Heart left ventricle (tissue), 16 donors: ENCODE measurements at regions not wholly inside any gene's neighbourhood (a gene's known extent, or its start where the extent isn't known, plus 50 kb on each side); places are given as distances from the start of the nearest gene placed in this dataset.

Experiments used
- ATAC-seq, 4 donors: fragments of 200-7000 bp; cut with Tn5 transposase; one replicate each; pipeline ENCODE4 v1.9.1; 2020 to 2022; ENCODE audit warnings: moderate library complexity in 4 of 4, mild to moderate bottlenecking in 3 of 4, moderate number of reproducible peaks in 1 of 4
- DNase-seq, 5 donors: peaks; one replicate each; pipeline ENCODE4 v3.0.0-alpha.2; 2020
- H3K27ac ChIP-seq, 12 donors: fragments of 200-600 bp; sonication (generic) in 4 of 12; one replicate each; pipeline versions ENCODE4 v1.5.0 to v1.8.0; 2016 to 2022; ENCODE audit warnings: mild to moderate bottlenecking in 2 of 12
- H3K27me3 ChIP-seq, 9 donors: fragments of 200-600 bp; sonication (generic) in 2 of 9; one replicate each; pipeline versions ENCODE4 v1.5.1 to v1.8.0; 2016 to 2022; ENCODE audit warnings: mild to moderate bottlenecking in 3 of 9
- H3K36me3 ChIP-seq, 9 donors: fragments of 200-600 bp; sonication (generic) in 2 of 9; one replicate each; pipeline versions ENCODE4 v1.5.0 to v1.8.0; 2018 to 2022; ENCODE audit warnings: mild to moderate bottlenecking in 2 of 9
- H3K4me1 ChIP-seq, 12 donors: fragments of 200-600 bp; sonication (generic) in 4 of 12; one replicate each; pipeline versions ENCODE4 v1.5.0 to v1.8.0; 2016 to 2022; ENCODE audit warnings: mild to moderate bottlenecking in 3 of 12
- H3K4me3 ChIP-seq, 12 donors: fragments of 200-600 bp; sonication (generic) in 4 of 12; one replicate each; pipeline versions ENCODE4 v1.5.0 to v1.8.0; 2017 to 2022; ENCODE audit warnings: mild to moderate bottlenecking in 9 of 12, moderate library complexity in 4 of 12
- H3K9me3 ChIP-seq, 12 donors: fragments of 200-600 bp; sonication (generic) in 4 of 12; one replicate each; pipeline versions ENCODE4 v1.5.0 to v1.8.0; 2016 to 2022; ENCODE audit warnings: mild to moderate bottlenecking in 1 of 12
- POLR2A ChIP-seq, 2 donors: fragments of 450-650 bp; IDR thresholded peaks; one replicate each; pipeline ENCODE4 v1.6.1; 2017; ENCODE audit warnings: antibody characterized with exemption in 2 of 2, mild to moderate bottlenecking in 2 of 2, moderate library complexity in 2 of 2
- WGBS, 4 donors: extraction: QIAGEN DNeasy Blood & Tissue Kit in 2 of 4; methylation state at CpG; one replicate each; pipeline versions ENCODE4 v1.1.5 to v1.1.7; 2013 to 2018; 5-methylcytosine and 5-hydroxymethylcytosine counted together
- intact Hi-C, 10 donors: fragments of 100-400 bp; cut with DNase I; formaldehyde crosslinking; loops; one replicate each; pipeline versions ENCODE4 v1.11.1 to v1.14.2; 2022
- TF ChIP-seq, protein P1 (sequence below), 12 donors: fragments of 200-600 bp; sonication (generic) in 4 of 12; IDR thresholded peaks; one replicate each; pipeline versions ENCODE4 v1.5.0 to v1.8.0; 2018 to 2022; ENCODE audit warnings: antibody characterized with exemption in 12 of 12, mild to moderate bottlenecking in 5 of 12
- donor health status: ischemic (EF 13 %, LVEDD 7.1; RV severe dilation, severe dysfunction).
- donor health status: healthy with polysubstance abuse.
- donor health status: DM: no; HTN: yes; CAD: no.
- donor health status: DM: no; HTN: no; CAD: no.
- donor health status: ischemic (EF 25% LVEDD 6.9; RV normal size, moderate dysfunction).
- donor health status: ischemic (EF 25% LVEDD 5.7; RV mildly dilated, moderate dysfunction).
- donor health status: healthy.
- donor health status: DM: yes; HTN: yes; CAD: no.
- donor health status: ischemic (EF 35%, LVEDD 5.7; RV mildly dilated, moderate dysfunction).
- donor health status: nonischemic (EF 11% LVEDD 7.7; RV severe dilation, severe dysfunction).
- donor health status: DM: yes; HTN: yes; CAD: no.
- donor health status: PGD.
- donor health status: ischemic (EF 29% LVEDD 5.4; RV normal size, mild dysfunction).
- donor health status: nonischemic (EF 23%, LVEDD 6.1; RV moderate dilation, normal function).

DNA sequence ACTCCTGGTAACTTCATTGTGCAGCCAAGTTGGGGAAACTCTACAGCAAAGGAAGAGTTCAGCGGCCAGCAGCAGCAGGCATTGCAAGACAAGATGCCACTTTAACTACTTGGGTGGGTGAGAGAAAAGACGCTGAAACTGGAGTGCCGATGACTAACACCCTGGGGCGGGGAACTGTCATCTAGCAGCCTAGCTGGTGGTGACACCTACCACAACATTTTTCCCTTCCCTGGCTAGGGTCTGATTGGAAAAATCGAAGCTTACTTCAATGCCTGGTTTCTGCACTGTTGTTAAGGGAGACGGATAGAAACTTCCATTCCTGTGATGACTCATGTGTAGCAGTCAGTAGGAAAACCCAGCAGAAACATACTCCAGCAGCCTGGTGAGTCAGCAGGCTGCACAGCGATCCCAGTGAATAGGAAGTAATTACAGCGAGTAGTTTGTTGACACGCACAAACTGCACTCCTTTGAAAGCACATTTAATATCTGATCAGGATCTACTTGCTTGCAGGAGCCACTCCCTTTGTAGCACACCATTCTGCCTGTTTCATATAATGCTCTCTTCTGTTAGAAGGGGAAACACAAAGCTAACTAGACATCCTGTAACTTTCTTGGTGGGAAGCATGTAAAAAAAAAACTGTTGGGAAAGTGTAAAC, 62.1 kb upstream of the MAPRE2 start:
- no peaks in the 10 kb centered on the region for H3K9me3 ChIP-seq
- peak; percentile 44 to 91 (median 86) for ATAC-seq
- peak overlapping the region in 11 of 12 donors; percentile 2 to 75 (median 50) for H3K27ac ChIP-seq
- WGBS, 4 donors, result 0 to 1% (median 0%) methylated on average over 9 of the region's 9 CpGs
- intact Hi-C loops, result loop anchor here in 2 of 10 donors (5.0 to 10.0 kb wide), 2 partner anchors 94 to 97 kb away; no protein-coding TSS in a partner anchor
- H3K4me3 ChIP-seq, result peak overlapping the region; percentile 68 to 95 (median 88)
- no peaks in the 10 kb centered on the region for H3K36me3 ChIP-seq
- H3K27me3 ChIP-seq, result no peaks in the 10 kb centered on the region
- H3K4me1 ChIP-seq, result peaks cover 0 to 31% (median 13%) of the 10 kb centered on the region in 12 donors
- TF ChIP-seq, protein P1, sequence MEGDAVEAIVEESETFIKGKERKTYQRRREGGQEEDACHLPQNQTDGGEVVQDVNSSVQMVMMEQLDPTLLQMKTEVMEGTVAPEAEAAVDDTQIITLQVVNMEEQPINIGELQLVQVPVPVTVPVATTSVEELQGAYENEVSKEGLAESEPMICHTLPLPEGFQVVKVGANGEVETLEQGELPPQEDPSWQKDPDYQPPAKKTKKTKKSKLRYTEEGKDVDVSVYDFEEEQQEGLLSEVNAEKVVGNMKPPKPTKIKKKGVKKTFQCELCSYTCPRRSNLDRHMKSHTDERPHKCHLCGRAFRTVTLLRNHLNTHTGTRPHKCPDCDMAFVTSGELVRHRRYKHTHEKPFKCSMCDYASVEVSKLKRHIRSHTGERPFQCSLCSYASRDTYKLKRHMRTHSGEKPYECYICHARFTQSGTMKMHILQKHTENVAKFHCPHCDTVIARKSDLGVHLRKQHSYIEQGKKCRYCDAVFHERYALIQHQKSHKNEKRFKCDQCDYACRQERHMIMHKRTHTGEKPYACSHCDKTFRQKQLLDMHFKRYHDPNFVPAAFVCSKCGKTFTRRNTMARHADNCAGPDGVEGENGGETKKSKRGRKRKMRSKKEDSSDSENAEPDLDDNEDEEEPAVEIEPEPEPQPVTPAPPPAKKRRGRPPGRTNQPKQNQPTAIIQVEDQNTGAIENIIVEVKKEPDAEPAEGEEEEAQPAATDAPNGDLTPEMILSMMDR (IDR thresholded peaks at IDR 0.05), result no peak
- TF ChIP-seq POLR2A (IDR thresholded peaks at IDR 0.05), result no peak
- peak in 4 of 5 donors; percentile 39 to 70 (median 64) for DNase-seq

DNA sequence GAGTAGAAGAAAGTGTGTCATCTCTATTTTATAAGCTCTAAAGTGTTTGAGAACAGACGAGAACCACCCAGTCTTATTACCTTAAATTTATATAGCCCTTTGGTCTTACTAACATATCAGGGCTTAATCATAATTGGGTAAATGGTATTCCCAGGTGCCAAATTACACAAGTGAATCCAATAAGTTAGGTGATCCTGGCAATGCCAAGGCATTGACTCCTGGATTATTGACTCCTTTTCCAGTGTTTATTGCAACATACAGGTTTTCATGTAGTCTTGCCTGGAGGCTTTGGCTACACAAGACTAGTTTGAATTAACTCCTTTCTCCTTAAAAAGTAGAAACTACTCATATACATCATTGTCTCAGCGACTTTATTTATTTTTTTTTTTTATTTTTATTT, 59.7 kb upstream of the MAPRE2 start:
- H3K4me1 ChIP-seq, result peaks cover 0 to 26% (median 9%) of the 10 kb centered on the region in 12 donors
- no peak overlapping the region for H3K4me3 ChIP-seq
- no peak for DNase-seq
- no peaks in the 10 kb centered on the region for H3K36me3 ChIP-seq
- no peak overlapping the region for H3K27ac ChIP-seq
- 84 to 93% (median 88%) methylated on average over 2 of the region's 2 CpGs for WGBS, 4 donors
- H3K9me3 ChIP-seq, result no peaks in the 10 kb centered on the region
- ATAC-seq, result no peak
- intact Hi-C loops, result no loop called here
- TF ChIP-seq, protein P1 (IDR thresholded peaks at IDR 0.05), result no peak
- no peak for TF ChIP-seq POLR2A (IDR thresholded peaks at IDR 0.05)
- no peaks in the 10 kb centered on the region for H3K27me3 ChIP-seq

DNA sequence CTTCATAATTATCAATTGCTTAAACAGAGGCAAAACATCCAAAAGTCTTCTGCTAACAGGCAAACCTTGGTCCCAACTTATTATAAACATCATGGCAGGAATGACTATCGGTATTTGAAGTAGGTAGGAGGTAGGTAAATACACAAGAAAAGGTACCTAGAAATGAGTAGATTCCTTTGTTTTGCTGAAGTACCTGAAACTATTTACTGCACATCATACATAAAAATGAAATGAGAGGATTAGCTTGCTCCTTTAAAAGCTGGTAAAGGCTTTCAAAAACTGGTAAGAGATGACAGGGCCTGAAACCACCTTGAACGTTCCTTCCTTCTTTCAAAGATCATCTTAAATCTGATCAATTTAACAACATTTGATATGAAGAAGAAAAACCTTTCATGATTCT, 55.2 kb upstream of the MAPRE2 start:
- no peak for DNase-seq
- TF ChIP-seq, protein P1 (IDR thresholded peaks at IDR 0.05), result no peak
- TF ChIP-seq POLR2A (IDR thresholded peaks at IDR 0.05), result no peak
- Histone ChIP-seq H3K4me3 (no peak overlapping the region), H3K27ac (no peak overlapping the region), H3K27me3 (no peaks in the 10 kb centered on the region), H3K9me3 (no peaks in the 10 kb centered on the region), H3K36me3 (no peaks in the 10 kb centered on the region), H3K4me1 (peaks cover 0 to 9% (median 2%) of the 10 kb centered on the region in 12 donors)
- WGBS, 4 donors, result 93 to 96% (median 94%) methylated on average over 2 of the region's 2 CpGs
- no peak for ATAC-seq
- intact Hi-C loops, result no loop called here

DNA sequence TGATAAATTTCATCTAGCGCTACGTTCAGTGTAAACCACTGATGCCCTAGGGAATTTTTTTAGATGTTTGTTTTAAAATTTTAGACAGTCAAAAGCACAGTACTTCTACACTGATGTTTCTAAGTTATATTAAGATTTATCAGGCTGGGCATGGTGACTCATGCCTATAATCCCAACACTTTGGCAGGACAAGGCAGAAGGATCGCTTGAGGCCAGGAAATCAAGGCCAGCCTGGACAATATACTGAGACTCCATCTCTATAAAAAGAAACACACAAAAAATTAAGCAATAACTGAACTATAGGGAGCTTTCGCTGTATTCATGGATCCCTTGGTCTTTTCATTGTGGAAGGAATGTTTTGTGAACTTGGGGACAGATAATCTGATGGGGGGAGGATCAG, 50.6 kb upstream of the MAPRE2 start:
- TF ChIP-seq, protein P1 (IDR thresholded peaks at IDR 0.05), result no peak
- no peak for TF ChIP-seq POLR2A (IDR thresholded peaks at IDR 0.05)
- peak overlapping the region in 4 of 12 donors; percentile 12 to 56 (median 22) for H3K27ac ChIP-seq
- DNase-seq (peak in 1 of 5 donors; percentile 33), ATAC-seq (peak in 3 of 4 donors; percentile 62 to 90 (median 87))
- no peaks in the 10 kb centered on the region for H3K9me3 ChIP-seq
- H3K36me3 ChIP-seq, result no peaks in the 10 kb centered on the region
- 71 to 80% (median 72%) methylated on average over 4 of the region's 4 CpGs for WGBS, 4 donors
- H3K4me3 ChIP-seq, result no peak overlapping the region
- intact Hi-C loops, result no loop called here
- H3K27me3 ChIP-seq, result no peaks in the 10 kb centered on the region
- H3K4me1 ChIP-seq, result peaks cover 0 to 28% (median 7%) of the 10 kb centered on the region in 12 donors
